ENCODE measurements at regions not wholly inside any gene's neighbourhood (a gene's known extent, or its start where the extent isn't known, plus 50 kb on each side); places are given as distances from the start of the nearest gene placed in this dataset.

- TF ChIP-seq POLR2A (IDR thresholded peaks at IDR 0.05), result no peak
- no peak for TF ChIP-seq CTCF (IDR thresholded peaks at IDR 0.05)
These were observed 144.5 kb downstream of the TMEM132E start for GRCh38 chr17:34723875-34724274.

Data from right lobe of liver (tissue), 4 donors.